ENCODE measurements at regions not wholly inside any gene's neighbourhood (a gene's known extent, or its start where the extent isn't known, plus 50 kb on each side); places are given as distances from the start of the nearest gene placed in this dataset.

GRCh38 chr18:33951031-33951430, 273.7 kb downstream of the NOL4 start:
- TF ChIP-seq, protein P1, sequence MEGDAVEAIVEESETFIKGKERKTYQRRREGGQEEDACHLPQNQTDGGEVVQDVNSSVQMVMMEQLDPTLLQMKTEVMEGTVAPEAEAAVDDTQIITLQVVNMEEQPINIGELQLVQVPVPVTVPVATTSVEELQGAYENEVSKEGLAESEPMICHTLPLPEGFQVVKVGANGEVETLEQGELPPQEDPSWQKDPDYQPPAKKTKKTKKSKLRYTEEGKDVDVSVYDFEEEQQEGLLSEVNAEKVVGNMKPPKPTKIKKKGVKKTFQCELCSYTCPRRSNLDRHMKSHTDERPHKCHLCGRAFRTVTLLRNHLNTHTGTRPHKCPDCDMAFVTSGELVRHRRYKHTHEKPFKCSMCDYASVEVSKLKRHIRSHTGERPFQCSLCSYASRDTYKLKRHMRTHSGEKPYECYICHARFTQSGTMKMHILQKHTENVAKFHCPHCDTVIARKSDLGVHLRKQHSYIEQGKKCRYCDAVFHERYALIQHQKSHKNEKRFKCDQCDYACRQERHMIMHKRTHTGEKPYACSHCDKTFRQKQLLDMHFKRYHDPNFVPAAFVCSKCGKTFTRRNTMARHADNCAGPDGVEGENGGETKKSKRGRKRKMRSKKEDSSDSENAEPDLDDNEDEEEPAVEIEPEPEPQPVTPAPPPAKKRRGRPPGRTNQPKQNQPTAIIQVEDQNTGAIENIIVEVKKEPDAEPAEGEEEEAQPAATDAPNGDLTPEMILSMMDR (IDR thresholded peaks at IDR 0.05; ENCODE audit: insufficient read depth, low read length) = no peak
- no peak overlapping the region for H3K4me3 ChIP-seq (ENCODE audit: low read depth, low read length)
- peak; percentile 25 for DNase-seq (ENCODE audit: low read depth)

DNA sequence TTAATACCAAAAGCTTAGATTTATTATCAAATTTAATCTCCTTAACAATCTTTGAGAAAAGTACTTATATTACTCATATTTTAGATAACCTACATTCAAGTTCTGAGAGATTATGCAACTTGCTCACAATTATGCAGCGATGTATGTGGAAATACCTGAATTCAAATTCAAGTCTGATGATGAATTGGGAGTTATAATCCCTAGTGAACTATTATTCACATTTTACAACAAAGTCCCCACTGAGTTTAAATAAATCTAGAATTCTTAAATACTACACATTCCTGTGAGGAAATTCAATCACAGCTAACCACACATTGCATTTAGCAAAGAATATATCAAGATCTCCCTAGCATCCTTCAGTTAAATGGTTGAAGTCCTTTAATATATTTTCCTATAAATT, 278.4 kb downstream of the NOL4 start:
- DNase-seq (ENCODE audit: low read depth) = peak; percentile 3
- no peak overlapping the region for H3K4me3 ChIP-seq (ENCODE audit: low read depth, low read length)
- TF ChIP-seq, protein P1 (IDR thresholded peaks at IDR 0.05; ENCODE audit: insufficient read depth, low read length) = no peak

DNA sequence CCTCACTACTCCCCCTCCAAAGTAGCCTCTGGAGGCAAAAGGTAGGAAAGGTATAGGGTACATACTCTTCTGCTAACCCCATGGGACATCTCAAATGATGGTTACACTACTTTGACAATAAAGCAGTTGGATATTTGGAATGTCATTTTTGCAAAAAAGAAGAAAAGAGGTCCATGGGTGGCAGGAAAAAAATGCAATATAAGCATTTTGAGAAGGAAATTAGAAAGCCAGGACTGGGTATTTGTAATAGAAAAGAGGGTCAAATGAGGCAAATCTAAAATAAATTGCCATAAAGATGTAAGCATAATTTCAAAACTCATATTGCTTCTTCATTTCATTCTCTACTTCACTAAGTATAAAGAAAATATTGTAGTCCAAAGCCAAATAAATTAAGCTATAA, 280.2 kb downstream of the NOL4 start:
- no peak for DNase-seq (ENCODE audit: low read depth)
- TF ChIP-seq, protein P1 (IDR thresholded peaks at IDR 0.05; ENCODE audit: insufficient read depth, low read length) = no peak
- H3K4me3 ChIP-seq (ENCODE audit: low read depth, low read length) = no peak overlapping the region

GRCh38 chr18:33937270-33937816, 287.4 kb downstream of the NOL4 start:
- TF ChIP-seq, protein P1 (IDR thresholded peaks at IDR 0.05; ENCODE audit: insufficient read depth, low read length) = no peak
- DNase-seq (ENCODE audit: low read depth) = no peak
- H3K4me3 ChIP-seq (ENCODE audit: low read depth, low read length) = no peak overlapping the region

GRCh38 chr18:33934258-33934657, 290.5 kb downstream of the NOL4 start:
- no peak overlapping the region for H3K4me3 ChIP-seq (ENCODE audit: low read depth, low read length)
- no peak for DNase-seq (ENCODE audit: low read depth)
- TF ChIP-seq, protein P1 (IDR thresholded peaks at IDR 0.05; ENCODE audit: insufficient read depth, low read length) = no peak

DNA sequence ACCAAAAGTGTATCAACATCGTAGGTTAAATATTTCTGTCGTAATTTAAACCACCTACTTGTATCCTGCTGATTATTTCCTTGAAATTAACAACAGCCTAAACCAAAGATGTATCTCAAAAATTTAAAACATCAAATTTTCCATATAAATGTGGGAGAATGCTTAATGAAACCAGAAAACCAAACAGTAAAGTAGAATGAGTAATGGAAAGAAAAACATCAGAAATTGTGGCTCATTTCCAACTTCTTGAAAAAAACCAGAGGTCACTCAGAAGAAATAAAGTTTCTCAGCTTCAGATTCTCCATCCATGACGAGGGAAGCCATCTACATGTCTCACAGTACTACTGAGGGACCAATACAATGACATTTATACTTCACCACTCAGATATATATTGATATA, 296.5 kb downstream of the NOL4 start:
- TF ChIP-seq, protein P1 (IDR thresholded peaks at IDR 0.05; ENCODE audit: insufficient read depth, low read length) = no peak
- DNase-seq (ENCODE audit: low read depth) = peak; percentile 56
- no peak overlapping the region for H3K4me3 ChIP-seq (ENCODE audit: low read depth, low read length)

DNA sequence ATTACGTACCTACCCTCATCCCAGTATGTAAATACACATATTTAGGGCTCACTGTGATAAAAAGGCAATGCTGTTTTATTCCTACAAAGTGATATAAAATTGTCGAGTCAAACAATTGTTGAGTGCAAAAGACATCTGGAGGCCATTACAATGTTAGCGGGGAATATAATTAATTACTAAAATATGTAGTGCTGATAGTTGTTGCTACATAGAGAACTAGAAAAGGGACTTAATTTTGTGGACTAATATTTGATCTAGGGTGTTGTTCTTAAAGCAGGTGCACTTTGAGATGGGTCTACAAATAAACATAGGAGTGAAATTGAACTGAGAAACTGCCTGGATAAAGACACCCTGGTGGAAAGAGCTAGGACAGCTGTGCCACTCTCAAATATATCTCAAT, 300.1 kb downstream of the NOL4 start:
- DNase-seq (ENCODE audit: low read depth) = no peak
- no peak overlapping the region for H3K4me3 ChIP-seq (ENCODE audit: low read depth, low read length)
- TF ChIP-seq, protein P1 (IDR thresholded peaks at IDR 0.05; ENCODE audit: insufficient read depth, low read length) = no peak
